OCI-LY3 (cell line): ENCODE measurements at regions not wholly inside any gene's neighbourhood (a gene's known extent, or its start where the extent isn't known, plus 50 kb on each side); places are given as distances from the start of the nearest gene placed in this dataset.
"Not testable (repeated sequence)": the region's sequence is repeated elsewhere in the genome, so short reads cannot be mapped to it uniquely, and the experiment has no call there.

Experiments used
- H2AFZ ChIP-seq: fragments of 200-600, 300-600 bp; shearing (Covaris generic); 2 replicates; pipeline ENCODE4 v1.6.0; 2014; ENCODE audit warnings: antibody characterized with exemption, low read depth, low read length
- H3K27ac ChIP-seq: fragments of 200-600, 300-600 bp; sonication (generic); 2 replicates; pipeline ENCODE4 v1.5.1; 2014; ENCODE audit warnings: mild to moderate bottlenecking, low read length, moderate library complexity, mixed read lengths
- H3K27me3 ChIP-seq: fragments of 200-600, 300-600 bp; sonication (generic); 2 replicates; pipeline ENCODE4 v1.6.1; 2014; ENCODE audit warnings: low read depth, low read length, mixed read lengths
- H3K36me3 ChIP-seq: fragments of 200-600, 300-600 bp; sonication (generic); replicated peaks from 2 replicates; pipeline ENCODE3; 2014; ENCODE audit warnings: low read depth, low read length, mixed read lengths
- H3K4me1 ChIP-seq: fragments of 300-600, 200-600 bp; sonication (generic); 2 replicates; pipeline ENCODE4 v1.6.1; 2014; ENCODE audit warnings: low read length, mixed read lengths
- H3K4me2 ChIP-seq: fragments of 200-600, 300-600 bp; sonication (generic); 2 replicates; pipeline ENCODE4 v1.6.1; 2014; ENCODE audit warnings: low read length, mixed read lengths
- H3K4me3 ChIP-seq: fragments of 300-600, 200-600 bp; sonication (generic); 2 replicates; pipeline ENCODE4 v1.5.1; 2014; ENCODE audit warnings: antibody characterized with exemption, mild to moderate bottlenecking, low read length, moderate library complexity
- H3K79me2 ChIP-seq: fragments of 300-600, 200-600 bp; shearing (Covaris generic); 2 replicates; pipeline ENCODE4 v1.6.1; 2014; ENCODE audit warnings: mild to moderate bottlenecking, low read length, mixed read lengths
- H3K9ac ChIP-seq: fragments of 300-600, 200-600 bp; shearing (Covaris generic); 2 replicates; pipeline ENCODE4 v1.6.0; 2014; ENCODE audit warnings: mild to moderate bottlenecking, low read length, moderate library complexity
- H3K9me3 ChIP-seq: fragments of 200-600, 300-600 bp; shearing (Covaris generic); 2 replicates; pipeline ENCODE4 v1.6.1; 2014; ENCODE audit warnings: low read length, mixed read lengths; ENCODE audit not compliant: insufficient read depth
- H4K20me1 ChIP-seq: fragments of 200-600, 300-600 bp; sonication (generic); 2 replicates; pipeline ENCODE4 v1.6.1; 2016; ENCODE audit warnings: low read length, mixed read lengths; ENCODE audit not compliant: insufficient read depth
- EZH2phosphoT487 ChIP-seq: fragments of 200-600 bp; shearing (Covaris generic); IDR thresholded peaks from 2 replicates; pipeline ENCODE4 v1.6.1; 2018; ENCODE audit warnings: antibody characterized with exemption, mixed run types, low read depth
- TF ChIP-seq, protein P1 (sequence below): fragments of 200-600, 300-600 bp; sonication (generic); IDR thresholded peaks from 2 replicates; pipeline ENCODE4 v1.5.1; 2014; ENCODE audit warnings: antibody characterized with exemption, low read length, low read depth

DNA sequence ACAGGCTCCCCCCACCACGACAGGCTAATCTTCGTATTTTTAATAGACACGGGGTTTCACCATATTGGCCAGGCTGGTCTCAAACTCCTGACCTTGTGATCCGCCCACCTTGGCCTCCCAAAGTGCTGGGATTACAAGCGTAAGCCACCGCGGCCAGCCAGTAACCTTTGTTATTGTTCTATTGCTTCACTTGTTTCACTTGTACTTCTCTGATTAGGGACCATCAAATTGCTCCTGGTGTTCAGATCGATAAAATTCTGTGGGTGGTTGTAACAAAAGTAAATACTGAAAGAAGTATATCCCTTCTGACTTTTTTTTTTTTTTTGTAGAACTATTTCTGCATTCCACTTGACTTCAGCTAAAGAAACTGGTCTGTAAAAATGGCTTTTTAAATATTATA is 445.5 kb upstream of the CDH10 start:
- Histone ChIP-seq H2AFZ (no peak overlapping the region), H3K4me1 (peaks cover 10% of the 10 kb centered on the region), H3K36me3 (no peaks in the 10 kb centered on the region), H3K4me3 (no peak overlapping the region), H3K79me2 (no peaks in the 10 kb centered on the region), H3K4me2 (no peak overlapping the region), H3K9me3 (no peaks in the 10 kb centered on the region), H4K20me1 (no peaks in the 10 kb centered on the region), H3K9ac (no peak overlapping the region), H3K27ac (no peak overlapping the region), H3K27me3 (no peaks in the 10 kb centered on the region)
- TF ChIP-seq, protein P1, sequence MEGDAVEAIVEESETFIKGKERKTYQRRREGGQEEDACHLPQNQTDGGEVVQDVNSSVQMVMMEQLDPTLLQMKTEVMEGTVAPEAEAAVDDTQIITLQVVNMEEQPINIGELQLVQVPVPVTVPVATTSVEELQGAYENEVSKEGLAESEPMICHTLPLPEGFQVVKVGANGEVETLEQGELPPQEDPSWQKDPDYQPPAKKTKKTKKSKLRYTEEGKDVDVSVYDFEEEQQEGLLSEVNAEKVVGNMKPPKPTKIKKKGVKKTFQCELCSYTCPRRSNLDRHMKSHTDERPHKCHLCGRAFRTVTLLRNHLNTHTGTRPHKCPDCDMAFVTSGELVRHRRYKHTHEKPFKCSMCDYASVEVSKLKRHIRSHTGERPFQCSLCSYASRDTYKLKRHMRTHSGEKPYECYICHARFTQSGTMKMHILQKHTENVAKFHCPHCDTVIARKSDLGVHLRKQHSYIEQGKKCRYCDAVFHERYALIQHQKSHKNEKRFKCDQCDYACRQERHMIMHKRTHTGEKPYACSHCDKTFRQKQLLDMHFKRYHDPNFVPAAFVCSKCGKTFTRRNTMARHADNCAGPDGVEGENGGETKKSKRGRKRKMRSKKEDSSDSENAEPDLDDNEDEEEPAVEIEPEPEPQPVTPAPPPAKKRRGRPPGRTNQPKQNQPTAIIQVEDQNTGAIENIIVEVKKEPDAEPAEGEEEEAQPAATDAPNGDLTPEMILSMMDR = no peak
- TF ChIP-seq EZH2phosphoT487 = no peak

DNA sequence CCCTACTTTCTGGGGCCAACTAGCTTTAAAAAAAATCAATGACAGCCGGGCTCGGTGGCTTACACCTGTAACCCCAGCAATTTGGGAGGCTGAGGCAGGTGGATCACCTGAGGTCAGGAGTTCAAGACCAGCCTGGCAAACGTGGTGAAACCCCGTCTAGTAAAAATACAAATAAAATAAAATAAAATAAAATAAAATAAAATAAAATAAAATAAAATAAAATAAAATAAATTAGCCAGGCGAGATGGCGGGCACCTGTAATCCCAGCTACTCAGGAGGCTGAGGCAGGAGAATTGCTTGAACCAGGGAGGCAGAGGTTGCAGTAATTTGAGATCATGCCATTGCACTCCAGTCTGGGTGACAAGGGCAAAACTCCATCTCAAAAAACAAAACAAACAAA is 443.9 kb upstream of the CDH10 start:
- H3K79me2 ChIP-seq, H3K9ac ChIP-seq, H3K27me3 ChIP-seq, H3K27ac ChIP-seq, H3K9me3 ChIP-seq, H2AFZ ChIP-seq, H4K20me1 ChIP-seq, H3K4me3 ChIP-seq, H3K36me3 ChIP-seq, H3K4me2 ChIP-seq, H3K4me1 ChIP-seq: not testable (repeated sequence)

DNA sequence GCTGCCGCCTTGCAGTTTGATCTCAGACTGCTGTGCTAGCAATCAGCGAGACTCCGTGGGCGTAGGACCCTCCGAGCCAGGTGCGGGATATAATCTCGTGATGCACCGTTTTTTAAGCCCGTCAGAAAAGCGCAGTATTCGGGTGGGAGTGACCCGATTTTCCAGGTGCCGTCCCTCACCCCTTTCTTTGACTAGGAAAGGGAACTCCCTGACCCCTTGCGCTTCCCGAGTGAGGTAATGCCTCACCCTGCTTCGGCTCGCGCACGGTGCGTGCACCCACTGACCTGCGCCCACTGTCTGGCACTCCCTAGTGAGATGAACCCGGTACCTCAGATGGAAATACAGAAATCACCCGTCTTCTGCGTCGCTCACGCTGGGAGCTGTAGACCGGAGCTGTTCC is 438.5 kb upstream of the CDH10 start:
- H2AFZ ChIP-seq, H3K4me3 ChIP-seq, H4K20me1 ChIP-seq, H3K27me3 ChIP-seq, H3K9ac ChIP-seq, H3K36me3 ChIP-seq, H3K27ac ChIP-seq, H3K79me2 ChIP-seq, H3K9me3 ChIP-seq, H3K4me1 ChIP-seq, H3K4me2 ChIP-seq: not testable (repeated sequence)

DNA sequence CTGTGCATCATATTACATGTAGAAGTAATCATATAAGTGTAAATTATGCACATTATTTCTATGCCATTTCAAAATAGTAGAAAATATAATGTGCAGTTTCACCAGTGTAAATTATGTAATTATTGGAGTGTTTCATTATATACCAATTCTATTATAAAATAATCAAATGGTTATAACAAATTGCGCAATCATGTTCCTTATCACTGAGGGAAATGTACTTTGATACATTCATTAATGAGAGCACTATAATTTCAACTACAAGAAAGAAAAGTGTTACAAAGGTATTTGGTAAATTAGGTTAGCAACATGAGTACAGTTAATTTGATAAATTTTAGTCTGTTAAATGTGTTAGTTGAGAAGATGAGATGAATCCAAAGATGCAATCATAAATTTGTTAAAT is 421.5 kb upstream of the CDH10 start:
- Histone ChIP-seq H3K4me3 (no peak overlapping the region), H3K9ac (no peak overlapping the region), H3K4me1 (no peaks in the 10 kb centered on the region), H2AFZ (no peak overlapping the region), H3K9me3 (no peaks in the 10 kb centered on the region), H3K79me2 (no peaks in the 10 kb centered on the region), H3K27ac (no peak overlapping the region), H3K27me3 (no peaks in the 10 kb centered on the region), H3K4me2 (no peak overlapping the region), H4K20me1 (no peaks in the 10 kb centered on the region), H3K36me3 (no peaks in the 10 kb centered on the region)
- TF ChIP-seq, protein P1 = no peak
- no peak for TF ChIP-seq EZH2phosphoT487

DNA sequence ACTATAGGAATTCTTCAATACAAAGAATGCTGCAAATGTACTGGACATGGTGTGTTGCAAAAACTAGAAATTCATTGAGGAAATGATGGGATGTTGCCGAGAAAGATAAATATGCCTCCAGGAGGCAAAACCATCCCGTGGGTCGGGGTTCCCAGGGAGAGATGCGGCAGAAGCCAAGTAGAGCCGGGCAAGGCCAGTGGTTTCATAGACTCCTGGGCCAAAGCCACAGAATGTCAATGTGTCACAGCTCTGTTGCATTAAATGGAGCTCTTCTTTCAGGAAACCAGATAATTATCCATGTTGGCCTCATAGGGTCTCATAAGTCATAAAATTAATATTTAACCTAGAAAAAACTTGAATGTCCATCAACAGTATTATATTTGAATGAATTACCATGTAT is 419.5 kb upstream of the CDH10 start:
- Histone ChIP-seq H3K4me2 (no peak overlapping the region), H3K27me3 (no peaks in the 10 kb centered on the region), H3K9ac (no peak overlapping the region), H3K4me3 (no peak overlapping the region), H2AFZ (no peak overlapping the region), H3K79me2 (no peaks in the 10 kb centered on the region), H3K36me3 (no peaks in the 10 kb centered on the region), H3K4me1 (no peaks in the 10 kb centered on the region), H4K20me1 (no peaks in the 10 kb centered on the region), H3K9me3 (no peaks in the 10 kb centered on the region), H3K27ac (no peak overlapping the region)
- TF ChIP-seq, protein P1 = no peak
- TF ChIP-seq EZH2phosphoT487 = no peak
